ENCODE measurements at regions not wholly inside any gene's neighbourhood (a gene's known extent, or its start where the extent isn't known, plus 50 kb on each side); places are given as distances from the start of the nearest gene placed in this dataset.

DNA sequence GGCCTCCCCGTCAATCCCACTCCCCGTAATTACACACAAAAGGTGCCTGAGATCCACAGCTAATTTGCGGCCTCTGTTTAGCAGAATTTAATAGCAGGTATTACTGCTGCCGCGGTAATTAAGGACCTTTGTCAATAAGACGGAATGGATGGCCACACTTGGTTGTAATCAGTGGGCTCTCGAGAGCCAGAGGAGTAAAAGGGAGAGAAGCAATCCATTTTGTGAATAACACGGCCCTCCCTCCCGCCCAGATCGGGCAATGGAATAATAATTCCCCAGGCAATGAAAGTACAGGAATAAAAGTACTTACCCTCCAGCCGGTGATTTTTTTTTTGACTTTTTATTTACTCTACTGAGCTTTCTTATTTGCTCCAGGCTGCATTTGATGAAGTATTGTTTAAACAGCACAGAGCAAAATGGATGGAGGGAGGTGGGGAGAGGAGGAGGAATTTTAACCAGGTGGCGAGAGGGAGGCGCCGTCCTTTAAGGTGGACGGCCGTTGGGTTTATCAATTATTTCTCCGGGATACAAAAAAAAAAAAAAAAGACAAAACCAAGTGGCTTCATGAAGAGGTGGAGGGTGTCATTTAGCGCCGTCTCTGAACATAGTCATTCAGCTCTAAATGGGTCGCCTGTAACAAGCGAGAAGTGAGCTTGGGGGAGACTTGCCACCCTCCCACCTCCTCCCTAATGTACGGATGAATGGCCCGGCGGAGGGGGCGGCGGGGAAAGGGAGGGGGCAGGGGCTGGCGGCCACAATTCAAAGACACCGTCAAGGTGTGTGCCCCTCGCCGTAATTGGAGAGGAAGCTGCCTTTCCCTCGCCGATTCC is 120.3 kb downstream of the BUB3 start:
- 48% methylated on average over 10 of the region's 32 CpGs for WGBS (ENCODE audit: insufficient coverage)
- Histone ChIP-seq H3K27ac (ENCODE audit: low read depth in 1 of 2, low read length in 2 of 2) (no peak overlapping the region), H3K4me2 (replicated peaks; ENCODE audit: extremely low read depth, low read length, poor library complexity, severe bottlenecking) (no peak overlapping the region), H3K9me3 (replicated peaks in 1 of 2; ENCODE audit: control insufficient read depth in 1 of 2, insufficient read depth in 1 of 2, low read length in 2 of 2) (peaks cover 0 to 4% of the 10 kb centered on the region in 2 donors), H3K4me3 (replicated peaks in 1 of 3; ENCODE audit: low read depth in 2 of 3, low read length in 3 of 3) (no peak overlapping the region), H2AFZ (ENCODE audit: insufficient read depth, low read depth, low read length, poor library complexity, severe bottlenecking) (no peak overlapping the region), H3K36me3 (replicated peaks in 1 of 2; ENCODE audit: control insufficient read depth in 1 of 2, insufficient read depth in 2 of 2, low read length in 2 of 2) (no peaks in the 10 kb centered on the region), H3K9ac (ENCODE audit: insufficient read depth, low read length, poor library complexity, severe bottlenecking) (no peak overlapping the region), H3K27me3 (ENCODE audit: control insufficient read depth in 2 of 2, insufficient read depth in 2 of 2, low read length in 2 of 2) (peaks cover 5 to 20% of the 10 kb centered on the region in 2 donors), H4K20me1 (ENCODE audit: insufficient read depth, low read length) (no peaks in the 10 kb centered on the region), H3K4me1 (ENCODE audit: control insufficient read depth in 1 of 2, insufficient read depth in 2 of 2, low read length in 2 of 2) (no peaks in the 10 kb centered on the region), H3K79me2 (ENCODE audit: insufficient read depth, low read length) (no peaks in the 10 kb centered on the region)
- no peaks in the 10 kb centered on the region for H3K36me3 Mint-ChIP-seq
- H3K27ac Mint-ChIP-seq: no peak overlapping the region
- TF ChIP-seq, protein P1, sequence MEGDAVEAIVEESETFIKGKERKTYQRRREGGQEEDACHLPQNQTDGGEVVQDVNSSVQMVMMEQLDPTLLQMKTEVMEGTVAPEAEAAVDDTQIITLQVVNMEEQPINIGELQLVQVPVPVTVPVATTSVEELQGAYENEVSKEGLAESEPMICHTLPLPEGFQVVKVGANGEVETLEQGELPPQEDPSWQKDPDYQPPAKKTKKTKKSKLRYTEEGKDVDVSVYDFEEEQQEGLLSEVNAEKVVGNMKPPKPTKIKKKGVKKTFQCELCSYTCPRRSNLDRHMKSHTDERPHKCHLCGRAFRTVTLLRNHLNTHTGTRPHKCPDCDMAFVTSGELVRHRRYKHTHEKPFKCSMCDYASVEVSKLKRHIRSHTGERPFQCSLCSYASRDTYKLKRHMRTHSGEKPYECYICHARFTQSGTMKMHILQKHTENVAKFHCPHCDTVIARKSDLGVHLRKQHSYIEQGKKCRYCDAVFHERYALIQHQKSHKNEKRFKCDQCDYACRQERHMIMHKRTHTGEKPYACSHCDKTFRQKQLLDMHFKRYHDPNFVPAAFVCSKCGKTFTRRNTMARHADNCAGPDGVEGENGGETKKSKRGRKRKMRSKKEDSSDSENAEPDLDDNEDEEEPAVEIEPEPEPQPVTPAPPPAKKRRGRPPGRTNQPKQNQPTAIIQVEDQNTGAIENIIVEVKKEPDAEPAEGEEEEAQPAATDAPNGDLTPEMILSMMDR (IDR thresholded peaks at IDR 0.05): no peak
- intact Hi-C loops (cut with micrococcal nuclease): no loop called here
- no peak for DNase-seq
- peak overlapping the region in 1 of 2 donors; percentile 13 for H3K4me3 Mint-ChIP-seq
- no peaks in the 10 kb centered on the region for H3K4me1 Mint-ChIP-seq
- peaks cover 0 to 16% (median 8%) of the 10 kb centered on the region in 7 donors for H3K9me3 Mint-ChIP-seq
- peaks cover 22 to 29% (median 22%) of the 10 kb centered on the region in 3 donors for H3K27me3 Mint-ChIP-seq (ENCODE audit: low read depth in 3 of 3)

DNA sequence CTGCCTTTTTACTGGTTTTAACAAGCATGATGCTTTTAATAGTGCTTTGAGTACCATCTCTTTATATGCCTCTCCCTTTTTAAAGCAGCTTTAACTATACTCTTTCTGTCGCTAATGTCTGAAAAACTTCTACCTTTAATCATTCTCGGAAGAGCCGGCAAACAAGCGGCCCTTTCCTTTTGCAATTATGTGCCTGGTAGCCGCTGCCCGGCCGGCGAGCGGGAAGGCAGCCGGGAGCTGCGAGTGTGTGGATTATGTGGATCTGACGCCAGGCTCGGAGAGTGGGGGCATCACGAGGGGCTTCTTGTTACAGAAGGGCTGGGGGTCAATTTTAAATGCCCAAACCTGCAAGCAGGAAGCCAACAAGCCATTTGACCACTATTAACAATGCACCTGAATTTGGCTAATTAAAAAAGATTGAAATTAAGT is 120.9 kb downstream of the BUB3 start:
- H3K27ac Mint-ChIP-seq: no peak overlapping the region
- no peaks in the 10 kb centered on the region for H4K20me1 ChIP-seq (ENCODE audit: insufficient read depth, low read length)
- no peak for DNase-seq
- H3K36me3 ChIP-seq (replicated peaks in 1 of 2; ENCODE audit: control insufficient read depth in 1 of 2, insufficient read depth in 2 of 2, low read length in 2 of 2): no peaks in the 10 kb centered on the region
- peak overlapping the region in 1 of 2 donors; percentile 13 for H3K4me3 Mint-ChIP-seq
- no peaks in the 10 kb centered on the region for H3K36me3 Mint-ChIP-seq
- TF ChIP-seq, protein P1 (IDR thresholded peaks at IDR 0.05): no peak
- intact Hi-C loops (cut with micrococcal nuclease): no loop called here
- H2AFZ ChIP-seq (ENCODE audit: insufficient read depth, low read depth, low read length, poor library complexity, severe bottlenecking): no peak overlapping the region
- H3K9me3 Mint-ChIP-seq: peaks cover 0 to 14% (median 8%) of the 10 kb centered on the region in 7 donors
- no peak overlapping the region for H3K4me3 ChIP-seq (replicated peaks in 1 of 3; ENCODE audit: low read depth in 2 of 3, low read length in 3 of 3)
- H3K27ac ChIP-seq (ENCODE audit: low read depth in 1 of 2, low read length in 2 of 2): no peak overlapping the region
- H3K79me2 ChIP-seq (ENCODE audit: insufficient read depth, low read length): no peaks in the 10 kb centered on the region
- peaks cover 5 to 20% of the 10 kb centered on the region in 2 donors for H3K27me3 ChIP-seq (ENCODE audit: control insufficient read depth in 2 of 2, insufficient read depth in 2 of 2, low read length in 2 of 2)
- H3K4me1 Mint-ChIP-seq: no peaks in the 10 kb centered on the region
- H3K27me3 Mint-ChIP-seq (ENCODE audit: low read depth in 3 of 3): peaks cover 21 to 29% (median 22%) of the 10 kb centered on the region in 3 donors
- no CpG with 5 or more reads among the region's 14 CpGs for WGBS (ENCODE audit: insufficient coverage)
- no peaks in the 10 kb centered on the region for H3K4me1 ChIP-seq (ENCODE audit: control insufficient read depth in 1 of 2, insufficient read depth in 2 of 2, low read length in 2 of 2)
- no peak overlapping the region for H3K4me2 ChIP-seq (replicated peaks; ENCODE audit: extremely low read depth, low read length, poor library complexity, severe bottlenecking)
- peaks cover 0 to 4% of the 10 kb centered on the region in 2 donors for H3K9me3 ChIP-seq (replicated peaks in 1 of 2; ENCODE audit: control insufficient read depth in 1 of 2, insufficient read depth in 1 of 2, low read length in 2 of 2)
- no peak overlapping the region for H3K9ac ChIP-seq (ENCODE audit: insufficient read depth, low read length, poor library complexity, severe bottlenecking)
